ENCODE measurements at regions not wholly inside any gene's neighbourhood (a gene's known extent, or its start where the extent isn't known, plus 50 kb on each side); places are given as distances from the start of the nearest gene placed in this dataset.

- TF ChIP-seq, protein P1, sequence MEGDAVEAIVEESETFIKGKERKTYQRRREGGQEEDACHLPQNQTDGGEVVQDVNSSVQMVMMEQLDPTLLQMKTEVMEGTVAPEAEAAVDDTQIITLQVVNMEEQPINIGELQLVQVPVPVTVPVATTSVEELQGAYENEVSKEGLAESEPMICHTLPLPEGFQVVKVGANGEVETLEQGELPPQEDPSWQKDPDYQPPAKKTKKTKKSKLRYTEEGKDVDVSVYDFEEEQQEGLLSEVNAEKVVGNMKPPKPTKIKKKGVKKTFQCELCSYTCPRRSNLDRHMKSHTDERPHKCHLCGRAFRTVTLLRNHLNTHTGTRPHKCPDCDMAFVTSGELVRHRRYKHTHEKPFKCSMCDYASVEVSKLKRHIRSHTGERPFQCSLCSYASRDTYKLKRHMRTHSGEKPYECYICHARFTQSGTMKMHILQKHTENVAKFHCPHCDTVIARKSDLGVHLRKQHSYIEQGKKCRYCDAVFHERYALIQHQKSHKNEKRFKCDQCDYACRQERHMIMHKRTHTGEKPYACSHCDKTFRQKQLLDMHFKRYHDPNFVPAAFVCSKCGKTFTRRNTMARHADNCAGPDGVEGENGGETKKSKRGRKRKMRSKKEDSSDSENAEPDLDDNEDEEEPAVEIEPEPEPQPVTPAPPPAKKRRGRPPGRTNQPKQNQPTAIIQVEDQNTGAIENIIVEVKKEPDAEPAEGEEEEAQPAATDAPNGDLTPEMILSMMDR (conservative IDR thresholded peaks at IDR 0.05) = no peak
- no peak for TF ChIP-seq ZFX (IDR thresholded peaks at IDR 0.05)
Observed at GRCh38 chr3:27888562-27888961, 166.4 kb upstream of the EOMES start.

All from C4-2B (cell line).